Liver (tissue), 8 donors: ENCODE measurements at regions not wholly inside any gene's neighbourhood (a gene's known extent, or its start where the extent isn't known, plus 50 kb on each side); places are given as distances from the start of the nearest gene placed in this dataset.

Experiments
- DNase-seq: peaks from one replicate; pipeline ENCODE4 v3.0.0-alpha.2; 2017; ENCODE audit warnings: low spot score
- H3K27ac ChIP-seq, 2 donors: one replicate each; pipeline ENCODE4 v1.7.0; 2013; ENCODE audit warnings: inconsistent platforms in 2 of 2, low read length in 2 of 2, control low read depth in 1 of 2, low read depth in 1 of 2, mild to moderate bottlenecking in 1 of 2
- H3K27me3 ChIP-seq, 4 donors: one replicate each; pipeline versions ENCODE4 v1.6.1 to v1.7.0; 2013; ENCODE audit warnings: low read length in 3 of 4, inconsistent platforms in 1 of 4, mild to moderate bottlenecking in 1 of 4, moderate library complexity in 1 of 4; ENCODE audit not compliant: control insufficient read depth in 4 of 4, insufficient read depth in 4 of 4
- H3K36me3 ChIP-seq, 4 donors: one replicate each; pipeline versions ENCODE4 v1.6.1 to v1.7.0; 2013; ENCODE audit warnings: low read length in 3 of 4, mild to moderate bottlenecking in 3 of 4, low read depth in 1 of 4, moderate library complexity in 1 of 4; ENCODE audit not compliant: control insufficient read depth in 4 of 4, insufficient read depth in 3 of 4
- H3K4me1 ChIP-seq, 4 donors: one replicate each; pipeline versions ENCODE4 v1.6.1 to v1.7.0; 2013; ENCODE audit warnings: low read length in 3 of 4, mild to moderate bottlenecking in 3 of 4, moderate library complexity in 1 of 4; ENCODE audit not compliant: control insufficient read depth in 4 of 4, insufficient read depth in 4 of 4
- H3K4me3 ChIP-seq, 3 donors: one replicate each; pipeline versions ENCODE4 v1.6.1 to v1.7.0; 2013; ENCODE audit warnings: low read length in 3 of 3, control low read depth in 1 of 3, low read depth in 1 of 3, mild to moderate bottlenecking in 1 of 3
- H3K9ac ChIP-seq, 2 donors: one replicate each; pipeline ENCODE4 v1.7.0; 2013; ENCODE audit warnings: low read length in 2 of 2, mild to moderate bottlenecking in 2 of 2, moderate library complexity in 2 of 2, control low read depth in 1 of 2, low read depth in 1 of 2
- H3K9me3 ChIP-seq, 4 donors: one replicate each; pipeline versions ENCODE4 v1.6.1 to v1.7.0; 2013; ENCODE audit warnings: low read length in 3 of 4; ENCODE audit not compliant: control insufficient read depth in 4 of 4
- FOXA1 ChIP-seq: IDR thresholded peaks from 2 replicates; pipeline ENCODE4 v1.6.1; 2016; ENCODE audit warnings: antibody characterized with exemption
- FOXA2 ChIP-seq: IDR thresholded peaks from 2 replicates; pipeline ENCODE4 v1.6.1; 2016; ENCODE audit warnings: antibody characterized with exemption
- HNF4G ChIP-seq: IDR thresholded peaks from 2 replicates; pipeline ENCODE4 v1.6.1; 2016; ENCODE audit warnings: antibody characterized with exemption
- JUND ChIP-seq, 2 donors: IDR thresholded peaks; 2 replicates each; pipeline ENCODE4 v1.6.1; 2016; ENCODE audit warnings: antibody characterized with exemption in 2 of 2
- RAD21 ChIP-seq, 2 donors: IDR thresholded peaks; 2 replicates each; pipeline ENCODE4 v1.6.1; 2016; ENCODE audit warnings: antibody characterized with exemption in 2 of 2, mild to moderate bottlenecking in 2 of 2
- RXRA ChIP-seq, 2 donors: IDR thresholded peaks; 2 replicates each; pipeline ENCODE4 v1.6.1; 2017 to 2018; ENCODE audit warnings: antibody characterized with exemption in 2 of 2, mild to moderate bottlenecking in 1 of 2
- SP1 ChIP-seq: IDR thresholded peaks from 2 replicates; pipeline ENCODE4 v1.6.1; 2018; ENCODE audit warnings: antibody characterized with exemption, mild to moderate bottlenecking
- TAF1 ChIP-seq: conservative IDR thresholded peaks from 2 replicates; pipeline ENCODE4 v1.6.1; 2016; ENCODE audit warnings: antibody characterized with exemption, mild to moderate bottlenecking
- YY1 ChIP-seq: IDR thresholded peaks from 2 replicates; pipeline ENCODE4 v1.6.1; 2016; ENCODE audit warnings: antibody characterized with exemption, mild to moderate bottlenecking
- WGBS: extraction: QIAGEN DNeasy Blood & Tissue Kit; methylation state at CpG from one replicate; pipeline ENCODE4 v1.1.7; 2013; 5-methylcytosine and 5-hydroxymethylcytosine counted together
- TF ChIP-seq, protein P1 (sequence below): IDR thresholded peaks from 2 replicates; pipeline ENCODE4 v1.6.1; 2016; ENCODE audit warnings: antibody characterized with exemption
- TF ChIP-seq, protein P2 (sequence below): IDR thresholded peaks from 2 replicates; pipeline ENCODE4 v1.6.1; 2016; ENCODE audit warnings: antibody characterized with exemption, mild to moderate bottlenecking
- TF ChIP-seq, protein P3 (sequence below): fragments of 150-350 bp; IDR thresholded peaks from 2 replicates; pipeline ENCODE4 v1.5.1; 2017; ENCODE audit warnings: improper control_type of control experiment, low read depth, low read length; ENCODE audit not compliant: missing input control
- donor health status: healthy.
- donor health status: healthy.
- donor health status: healthy.
- donor health status: healthy.
- donor health status: healthy.

DNA sequence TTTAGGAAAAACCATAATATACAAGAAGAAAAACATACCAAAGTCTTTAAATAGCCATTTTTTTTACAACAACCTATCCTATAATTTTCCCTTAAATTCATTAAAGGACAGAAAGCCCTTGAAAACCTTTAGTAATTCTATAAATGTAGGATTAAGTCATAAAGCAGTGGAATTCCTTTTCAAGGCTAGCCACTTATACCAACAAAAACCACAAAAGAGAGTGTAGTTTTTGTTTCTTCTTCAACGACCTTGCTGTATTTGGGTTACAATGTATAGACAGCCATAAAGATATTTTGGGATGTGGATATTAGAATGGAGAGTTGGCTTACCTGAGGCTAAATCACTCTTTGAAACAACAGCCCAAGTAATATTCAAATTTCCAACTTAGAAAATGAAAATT, 296.6 kb upstream of the CDIN1 start:
- Histone ChIP-seq H3K27me3 (no peaks in the 10 kb centered on the region), H3K9me3 (peaks cover 2 to 11% (median 7%) of the 10 kb centered on the region in 4 donors), H3K9ac (no peak overlapping the region), H3K36me3 (no peaks in the 10 kb centered on the region), H3K4me3 (no peak overlapping the region), H3K4me1 (no peaks in the 10 kb centered on the region), H3K27ac (no peak overlapping the region)
- TF ChIP-seq JUND (IDR thresholded peaks at IDR 0.05) (no peak), RAD21 (IDR thresholded peaks at IDR 0.05) (no peak), HNF4G (no peak), RXRA (IDR thresholded peaks at IDR 0.05) (no peak), SP1 (no peak), TAF1 (no peak), FOXA2 (no peak)
- TF ChIP-seq, protein P1, sequence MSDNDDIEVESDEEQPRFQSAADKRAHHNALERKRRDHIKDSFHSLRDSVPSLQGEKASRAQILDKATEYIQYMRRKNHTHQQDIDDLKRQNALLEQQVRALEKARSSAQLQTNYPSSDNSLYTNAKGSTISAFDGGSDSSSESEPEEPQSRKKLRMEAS, result no peak
- TF ChIP-seq, protein P2, sequence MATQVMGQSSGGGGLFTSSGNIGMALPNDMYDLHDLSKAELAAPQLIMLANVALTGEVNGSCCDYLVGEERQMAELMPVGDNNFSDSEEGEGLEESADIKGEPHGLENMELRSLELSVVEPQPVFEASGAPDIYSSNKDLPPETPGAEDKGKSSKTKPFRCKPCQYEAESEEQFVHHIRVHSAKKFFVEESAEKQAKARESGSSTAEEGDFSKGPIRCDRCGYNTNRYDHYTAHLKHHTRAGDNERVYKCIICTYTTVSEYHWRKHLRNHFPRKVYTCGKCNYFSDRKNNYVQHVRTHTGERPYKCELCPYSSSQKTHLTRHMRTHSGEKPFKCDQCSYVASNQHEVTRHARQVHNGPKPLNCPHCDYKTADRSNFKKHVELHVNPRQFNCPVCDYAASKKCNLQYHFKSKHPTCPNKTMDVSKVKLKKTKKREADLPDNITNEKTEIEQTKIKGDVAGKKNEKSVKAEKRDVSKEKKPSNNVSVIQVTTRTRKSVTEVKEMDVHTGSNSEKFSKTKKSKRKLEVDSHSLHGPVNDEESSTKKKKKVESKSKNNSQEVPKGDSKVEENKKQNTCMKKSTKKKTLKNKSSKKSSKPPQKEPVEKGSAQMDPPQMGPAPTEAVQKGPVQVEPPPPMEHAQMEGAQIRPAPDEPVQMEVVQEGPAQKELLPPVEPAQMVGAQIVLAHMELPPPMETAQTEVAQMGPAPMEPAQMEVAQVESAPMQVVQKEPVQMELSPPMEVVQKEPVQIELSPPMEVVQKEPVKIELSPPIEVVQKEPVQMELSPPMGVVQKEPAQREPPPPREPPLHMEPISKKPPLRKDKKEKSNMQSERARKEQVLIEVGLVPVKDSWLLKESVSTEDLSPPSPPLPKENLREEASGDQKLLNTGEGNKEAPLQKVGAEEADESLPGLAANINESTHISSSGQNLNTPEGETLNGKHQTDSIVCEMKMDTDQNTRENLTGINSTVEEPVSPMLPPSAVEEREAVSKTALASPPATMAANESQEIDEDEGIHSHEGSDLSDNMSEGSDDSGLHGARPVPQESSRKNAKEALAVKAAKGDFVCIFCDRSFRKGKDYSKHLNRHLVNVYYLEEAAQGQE, result no peak
- TF ChIP-seq, protein P3, sequence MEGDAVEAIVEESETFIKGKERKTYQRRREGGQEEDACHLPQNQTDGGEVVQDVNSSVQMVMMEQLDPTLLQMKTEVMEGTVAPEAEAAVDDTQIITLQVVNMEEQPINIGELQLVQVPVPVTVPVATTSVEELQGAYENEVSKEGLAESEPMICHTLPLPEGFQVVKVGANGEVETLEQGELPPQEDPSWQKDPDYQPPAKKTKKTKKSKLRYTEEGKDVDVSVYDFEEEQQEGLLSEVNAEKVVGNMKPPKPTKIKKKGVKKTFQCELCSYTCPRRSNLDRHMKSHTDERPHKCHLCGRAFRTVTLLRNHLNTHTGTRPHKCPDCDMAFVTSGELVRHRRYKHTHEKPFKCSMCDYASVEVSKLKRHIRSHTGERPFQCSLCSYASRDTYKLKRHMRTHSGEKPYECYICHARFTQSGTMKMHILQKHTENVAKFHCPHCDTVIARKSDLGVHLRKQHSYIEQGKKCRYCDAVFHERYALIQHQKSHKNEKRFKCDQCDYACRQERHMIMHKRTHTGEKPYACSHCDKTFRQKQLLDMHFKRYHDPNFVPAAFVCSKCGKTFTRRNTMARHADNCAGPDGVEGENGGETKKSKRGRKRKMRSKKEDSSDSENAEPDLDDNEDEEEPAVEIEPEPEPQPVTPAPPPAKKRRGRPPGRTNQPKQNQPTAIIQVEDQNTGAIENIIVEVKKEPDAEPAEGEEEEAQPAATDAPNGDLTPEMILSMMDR, result no peak
- no peak for DNase-seq
- WGBS, result 75% methylated on average over 1 of the region's 1 CpG

DNA sequence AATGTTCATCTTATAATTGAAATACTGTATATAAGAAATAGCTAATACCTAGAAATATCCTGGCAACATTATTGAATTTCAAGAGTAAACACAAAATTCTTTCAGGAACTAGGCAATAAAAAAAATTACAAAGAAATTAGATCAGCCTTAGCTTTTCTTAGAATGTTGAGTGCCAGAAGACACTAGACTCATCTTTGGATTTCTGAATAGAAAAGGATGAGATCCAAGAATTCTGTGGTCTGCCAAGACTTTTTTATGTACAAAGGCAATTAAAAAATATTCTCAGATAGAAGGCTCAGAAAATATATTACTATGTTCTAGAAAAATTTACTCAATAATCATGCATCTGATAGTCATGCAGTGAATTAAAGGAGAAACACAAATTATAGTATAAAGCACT, 294.5 kb upstream of the CDIN1 start:
- Histone ChIP-seq H3K4me3 (no peak overlapping the region), H3K36me3 (no peaks in the 10 kb centered on the region)

More for the DNA sequence above, 294.5 kb upstream of the CDIN1 start:
- DNase-seq, result no peak
- H3K9me3 ChIP-seq, result peaks cover 0 to 2% (median 0%) of the 10 kb centered on the region in 4 donors
- H3K27me3 ChIP-seq, result no peaks in the 10 kb centered on the region
- no peaks in the 10 kb centered on the region for H3K4me1 ChIP-seq
- no peak overlapping the region for H3K27ac ChIP-seq
- TF ChIP-seq JUND (IDR thresholded peaks at IDR 0.05) (no peak), FOXA1 (no peak), YY1 (no peak)
- TF ChIP-seq, protein P2, result no peak
- no peak overlapping the region for H3K9ac ChIP-seq
